Left ventricle myocardium inferior (tissue), 1 donor: ENCODE measurements at regions not wholly inside any gene's neighbourhood (a gene's known extent, or its start where the extent isn't known, plus 50 kb on each side); places are given as distances from the start of the nearest gene placed in this dataset.

Experiments used
- DNase-seq: peaks from one replicate; pipeline ENCODE4 v3.0.0-alpha.2; 2020
- H3K27ac ChIP-seq: fragments of 200-600 bp; replicated peaks from 2 replicates; pipeline ENCODE4 v1.8.0; 2021
- H3K27me3 ChIP-seq: fragments of 200-600 bp; 2 replicates; pipeline ENCODE4 v1.8.0; 2021; ENCODE audit warnings: low read depth
- H3K36me3 ChIP-seq: fragments of 200-600 bp; 2 replicates; pipeline ENCODE4 v1.8.0; 2021
- H3K4me1 ChIP-seq: fragments of 200-600 bp; 2 replicates; pipeline ENCODE4 v1.8.0; 2021
- H3K4me3 ChIP-seq: fragments of 200-600 bp; 2 replicates; pipeline ENCODE4 v1.8.0; 2021; ENCODE audit warnings: mild to moderate bottlenecking, moderate library complexity
- H3K9me3 ChIP-seq: fragments of 200-600 bp; replicated peaks from 2 replicates; pipeline ENCODE4 v1.8.0; 2021
- CTCF ChIP-seq: fragments of 200-600 bp; IDR thresholded peaks from 2 replicates; pipeline ENCODE4 v1.8.0; 2021; ENCODE audit warnings: antibody characterized with exemption, mild to moderate bottlenecking, borderline replicate concordance
- intact Hi-C: fragments of 100-400 bp; cut with micrococcal nuclease; formaldehyde crosslinking; loops from one replicate; pipeline ENCODE4 v1.11.0; 2022
- donor health status: DM: no; HTN: yes; CAD: no; lungs with severe emphysema.

DNA sequence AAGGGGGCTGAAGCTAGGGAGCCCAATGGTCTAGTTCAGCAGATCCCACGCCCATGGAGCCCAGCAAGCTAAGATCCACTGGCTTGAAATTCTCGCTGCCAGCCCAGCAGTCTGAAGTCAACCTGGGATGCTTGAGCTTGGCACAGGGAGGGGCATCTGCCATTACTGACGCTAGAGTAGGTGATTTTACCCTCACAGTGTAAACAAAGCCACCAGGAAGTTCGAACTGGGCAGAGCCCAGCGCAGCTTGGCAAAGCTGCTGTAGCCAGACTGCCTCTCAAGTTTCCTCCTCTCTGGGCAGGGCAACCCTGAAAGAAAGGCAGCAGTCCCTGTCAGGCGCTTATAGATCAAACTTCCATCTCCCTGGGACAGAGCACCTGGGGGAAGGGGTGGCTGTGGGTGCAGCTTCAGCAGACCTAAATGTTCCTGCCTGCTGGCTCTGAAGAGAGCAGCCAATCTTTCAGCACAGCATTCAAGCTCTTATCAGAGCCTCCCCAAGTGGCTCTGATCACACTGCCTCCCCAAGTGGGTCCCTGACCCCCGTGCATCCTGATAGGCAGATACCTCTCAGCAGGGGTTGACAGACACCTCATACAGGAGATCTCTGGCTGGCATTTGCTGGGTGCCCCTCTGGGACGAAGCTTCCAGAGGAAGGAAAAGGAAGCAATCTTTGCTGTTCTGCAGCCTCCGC lies 167.8 kb downstream of the CCDC71L start:
- peaks cover 9% of the 10 kb centered on the region for H3K9me3 ChIP-seq
- no peak for TF ChIP-seq CTCF
- no peak for DNase-seq
- no peak overlapping the region for H3K4me3 ChIP-seq
- no peaks in the 10 kb centered on the region for H3K36me3 ChIP-seq
- H3K27ac ChIP-seq: no peak overlapping the region
- no peaks in the 10 kb centered on the region for H3K4me1 ChIP-seq
- intact Hi-C loops: no loop called here
- H3K27me3 ChIP-seq: no peaks in the 10 kb centered on the region

- peaks cover 18% of the 10 kb centered on the region for H3K4me1 ChIP-seq
- no peak for TF ChIP-seq CTCF
- H3K27me3 ChIP-seq: no peaks in the 10 kb centered on the region
- DNase-seq: no peak
- no peaks in the 10 kb centered on the region for H3K36me3 ChIP-seq
- peaks cover 5% of the 10 kb centered on the region for H3K9me3 ChIP-seq
- H3K4me3 ChIP-seq: no peak overlapping the region
- no peak overlapping the region for H3K27ac ChIP-seq
- intact Hi-C loops: no loop called here
Measured at GRCh38 chr7:106488465-106488864, 172.5 kb downstream of the CCDC71L start.

DNA sequence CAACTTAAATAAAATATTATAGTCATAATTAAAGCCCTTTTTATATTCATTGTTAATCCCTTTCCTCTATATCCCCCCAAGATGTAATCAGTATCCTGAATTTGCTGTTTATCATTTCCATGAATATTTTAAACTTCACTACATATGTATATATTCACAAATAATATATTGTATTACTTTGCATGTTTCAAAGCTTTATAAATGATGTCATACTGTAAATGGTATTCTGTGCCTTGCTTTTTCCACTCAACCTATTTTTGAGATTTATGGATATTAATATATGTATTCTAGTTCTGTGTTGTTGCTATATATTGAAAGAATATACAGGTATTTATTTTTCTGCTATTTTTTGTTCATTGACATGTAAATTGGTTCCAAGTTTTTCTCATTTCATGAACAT lies 173.1 kb downstream of the CCDC71L start:
- DNase-seq: no peak
- H3K4me1 ChIP-seq: peaks cover 18% of the 10 kb centered on the region
- H3K4me3 ChIP-seq: no peak overlapping the region
- H3K9me3 ChIP-seq: peaks cover 5% of the 10 kb centered on the region
- no peaks in the 10 kb centered on the region for H3K27me3 ChIP-seq
- intact Hi-C loops: no loop called here
- H3K27ac ChIP-seq: no peak overlapping the region
- TF ChIP-seq CTCF: no peak
- no peaks in the 10 kb centered on the region for H3K36me3 ChIP-seq

DNA sequence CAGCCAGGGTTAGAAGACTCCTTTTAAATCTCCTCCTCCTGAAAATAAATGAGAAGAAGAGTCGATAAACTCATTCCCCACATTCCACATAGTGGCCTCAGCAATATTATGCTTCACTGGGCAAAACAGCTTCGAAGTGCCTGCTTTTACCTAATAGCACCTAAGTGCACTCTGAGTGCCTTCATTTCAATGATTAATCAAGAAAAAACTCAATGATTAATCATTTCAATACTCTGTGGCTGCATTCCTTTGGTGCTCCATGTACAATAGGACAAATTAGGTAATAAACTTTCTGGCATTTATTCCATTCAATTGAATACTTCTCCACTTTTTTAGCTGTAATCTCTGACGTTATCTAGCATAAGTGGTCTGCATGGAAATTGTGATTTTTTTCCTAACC lies 174.6 kb downstream of the CCDC71L start:
- H3K27me3 ChIP-seq: no peaks in the 10 kb centered on the region
- peaks cover 18% of the 10 kb centered on the region for H3K4me1 ChIP-seq
- peaks cover 5% of the 10 kb centered on the region for H3K9me3 ChIP-seq
- intact Hi-C loops: no loop called here
- H3K4me3 ChIP-seq: no peak overlapping the region
- H3K27ac ChIP-seq: no peak overlapping the region
- DNase-seq: no peak
- TF ChIP-seq CTCF: no peak
- H3K36me3 ChIP-seq: no peaks in the 10 kb centered on the region

DNA sequence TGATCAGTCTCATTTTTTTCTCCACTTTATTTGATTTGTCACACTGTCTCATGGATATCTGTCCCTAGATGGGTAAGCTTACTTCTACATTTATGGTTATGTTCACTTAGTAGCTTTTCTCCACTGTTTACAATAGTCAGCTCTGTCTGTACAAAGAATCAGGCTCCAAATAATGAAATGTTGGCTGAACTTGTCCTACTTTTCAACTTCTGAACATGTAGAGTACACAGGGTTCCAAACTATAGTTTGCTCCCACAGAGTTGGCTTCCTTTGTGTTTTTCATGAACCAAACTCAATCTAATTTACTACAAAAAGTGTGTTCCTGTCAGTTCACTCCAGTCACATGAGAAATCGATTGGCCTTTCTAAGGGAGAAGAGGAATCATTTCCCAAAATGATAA lies 175.0 kb downstream of the CCDC71L start:
- Histone ChIP-seq H3K9me3 (peaks cover 5% of the 10 kb centered on the region), H3K27ac (no peak overlapping the region), H3K36me3 (no peaks in the 10 kb centered on the region), H3K4me1 (peaks cover 18% of the 10 kb centered on the region), H3K27me3 (no peaks in the 10 kb centered on the region), H3K4me3 (no peak overlapping the region)
- no peak for DNase-seq
- intact Hi-C loops: no loop called here
- no peak for TF ChIP-seq CTCF
